Brain microvascular endothelial cell (primary cell): ENCODE measurements at regions not wholly inside any gene's neighbourhood (a gene's known extent, or its start where the extent isn't known, plus 50 kb on each side); places are given as distances from the start of the nearest gene placed in this dataset.
A peak's percentile ranks its signal among the peaks of the same experiment; 100 is the strongest.

ENCODE experiments used
- DNase-seq: peaks from one replicate; pipeline ENCODE4 v3.0.0-alpha.2; 2020
- H3K27ac ChIP-seq: fragments of 250-450 bp; sonication (Bioruptor Pico); 2 replicates; pipeline ENCODE4 v1.5.1; 2020; ENCODE audit warnings: mild to moderate bottlenecking, moderate library complexity
- H3K27me3 ChIP-seq: fragments of 250-450 bp; sonication (Bioruptor Pico); replicated peaks from 2 replicates; pipeline ENCODE4 v1.5.1; 2020; ENCODE audit warnings: mild to moderate bottlenecking
- H3K36me3 ChIP-seq: fragments of 250-450 bp; sonication (Bioruptor Pico); replicated peaks from 2 replicates; pipeline ENCODE4 v1.5.1; 2020; ENCODE audit warnings: mild to moderate bottlenecking
- H3K4me3 ChIP-seq: 2 replicates; pipeline ENCODE4 v1.5.1; 2011; ENCODE audit warnings: low read depth, mild to moderate bottlenecking, control low read depth, low read length, moderate library complexity
- in situ Hi-C: cut with HindIII; loops from 2 replicates; pipeline ENCODE4 v1.10.0; 2017; ENCODE audit warnings: low sequenced_read_pairs, low pct_ligation_motif_present
- TF ChIP-seq, protein P1 (sequence below): IDR thresholded peaks from 2 replicates; pipeline ENCODE4 v1.5.1; 2011; ENCODE audit warnings: low read depth, mild to moderate bottlenecking, moderate library complexity, low read length, control low read depth, inconsistent platforms; ENCODE audit errors: missing control alignments

DNA sequence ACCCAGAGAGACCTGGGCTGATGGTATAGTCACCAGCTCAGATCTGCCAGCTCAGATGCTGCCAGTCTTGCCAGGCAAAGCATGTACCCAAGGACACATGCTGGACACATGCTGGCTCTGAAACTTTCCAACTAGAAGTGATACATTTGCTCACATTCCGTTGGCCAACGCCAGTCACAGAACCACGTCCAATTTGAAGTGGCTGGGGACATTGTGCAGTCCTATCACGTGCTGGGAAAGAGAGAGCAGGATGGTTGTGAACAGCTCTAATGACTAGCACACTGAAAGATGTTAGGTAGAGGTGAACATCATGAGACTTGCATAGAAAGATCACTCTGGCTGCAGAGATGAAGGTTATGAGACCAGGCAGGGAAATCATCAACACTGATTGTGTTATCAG is 308.5 kb upstream of the ROPN1 start:
- no peaks in the 10 kb centered on the region for H3K27me3 ChIP-seq
- in situ Hi-C loops, result no loop called here
- DNase-seq, result no peak
- TF ChIP-seq, protein P1, sequence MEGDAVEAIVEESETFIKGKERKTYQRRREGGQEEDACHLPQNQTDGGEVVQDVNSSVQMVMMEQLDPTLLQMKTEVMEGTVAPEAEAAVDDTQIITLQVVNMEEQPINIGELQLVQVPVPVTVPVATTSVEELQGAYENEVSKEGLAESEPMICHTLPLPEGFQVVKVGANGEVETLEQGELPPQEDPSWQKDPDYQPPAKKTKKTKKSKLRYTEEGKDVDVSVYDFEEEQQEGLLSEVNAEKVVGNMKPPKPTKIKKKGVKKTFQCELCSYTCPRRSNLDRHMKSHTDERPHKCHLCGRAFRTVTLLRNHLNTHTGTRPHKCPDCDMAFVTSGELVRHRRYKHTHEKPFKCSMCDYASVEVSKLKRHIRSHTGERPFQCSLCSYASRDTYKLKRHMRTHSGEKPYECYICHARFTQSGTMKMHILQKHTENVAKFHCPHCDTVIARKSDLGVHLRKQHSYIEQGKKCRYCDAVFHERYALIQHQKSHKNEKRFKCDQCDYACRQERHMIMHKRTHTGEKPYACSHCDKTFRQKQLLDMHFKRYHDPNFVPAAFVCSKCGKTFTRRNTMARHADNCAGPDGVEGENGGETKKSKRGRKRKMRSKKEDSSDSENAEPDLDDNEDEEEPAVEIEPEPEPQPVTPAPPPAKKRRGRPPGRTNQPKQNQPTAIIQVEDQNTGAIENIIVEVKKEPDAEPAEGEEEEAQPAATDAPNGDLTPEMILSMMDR, result no peak
- no peak overlapping the region for H3K4me3 ChIP-seq
- H3K27ac ChIP-seq, result no peak overlapping the region
- H3K36me3 ChIP-seq, result no peaks in the 10 kb centered on the region

- TF ChIP-seq, protein P1, result no peak
- H3K27ac ChIP-seq, result no peak overlapping the region
- in situ Hi-C loops, result no loop called here
- no peak for DNase-seq
- no peaks in the 10 kb centered on the region for H3K27me3 ChIP-seq
- H3K36me3 ChIP-seq, result no peaks in the 10 kb centered on the region
- no peak overlapping the region for H3K4me3 ChIP-seq
Measured at GRCh38 chr3:124303305-124303910, 311.5 kb upstream of the ROPN1 start.

DNA sequence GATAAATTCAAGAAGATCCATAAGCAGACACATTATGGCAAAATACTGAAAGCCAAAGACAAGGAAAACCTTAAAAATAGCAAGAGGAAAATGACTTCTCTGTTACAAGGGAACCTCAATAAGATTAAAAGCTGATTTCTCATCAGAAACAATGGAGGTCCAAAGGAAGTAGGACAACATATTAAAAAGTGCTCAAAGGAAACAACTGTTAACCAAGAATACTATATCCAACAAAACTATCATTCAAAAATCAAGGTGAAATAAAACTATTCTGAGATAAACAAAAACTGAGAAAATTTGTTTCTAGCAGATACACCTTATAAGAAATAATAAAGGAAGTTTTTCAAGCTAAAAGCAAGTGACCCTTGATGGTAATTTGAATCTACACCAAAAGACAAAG is 314.7 kb upstream of the ROPN1 start:
- Histone ChIP-seq H3K36me3 (no peaks in the 10 kb centered on the region), H3K27me3 (no peaks in the 10 kb centered on the region), H3K4me3 (no peak overlapping the region), H3K27ac (no peak overlapping the region)
- TF ChIP-seq, protein P1, result no peak
- in situ Hi-C loops, result no loop called here
- no peak for DNase-seq

DNA sequence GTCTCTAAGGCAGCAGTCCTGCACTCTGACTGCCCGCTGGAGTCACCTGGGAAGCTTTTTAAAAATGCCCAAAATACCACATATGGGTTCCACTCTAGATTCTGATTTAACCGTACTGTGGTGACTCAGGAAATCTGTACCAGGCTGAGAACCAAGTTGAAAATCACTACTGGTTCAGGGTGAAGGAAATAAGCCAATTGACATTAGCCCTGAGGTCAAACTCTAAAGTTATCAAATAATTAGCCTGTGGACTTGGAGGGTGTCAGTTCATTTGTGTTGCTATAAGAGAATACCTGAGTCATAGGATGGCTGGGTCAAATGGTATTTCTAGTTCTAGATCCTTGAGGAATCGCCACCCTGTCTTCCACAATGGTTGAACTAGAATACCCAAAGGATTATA is 321.7 kb upstream of the ROPN1 start:
- TF ChIP-seq, protein P1, result no peak
- DNase-seq, result no peak
- Histone ChIP-seq H3K36me3 (no peaks in the 10 kb centered on the region), H3K27me3 (no peaks in the 10 kb centered on the region), H3K27ac (no peak overlapping the region), H3K4me3 (no peak overlapping the region)
- in situ Hi-C loops, result no loop called here

DNA sequence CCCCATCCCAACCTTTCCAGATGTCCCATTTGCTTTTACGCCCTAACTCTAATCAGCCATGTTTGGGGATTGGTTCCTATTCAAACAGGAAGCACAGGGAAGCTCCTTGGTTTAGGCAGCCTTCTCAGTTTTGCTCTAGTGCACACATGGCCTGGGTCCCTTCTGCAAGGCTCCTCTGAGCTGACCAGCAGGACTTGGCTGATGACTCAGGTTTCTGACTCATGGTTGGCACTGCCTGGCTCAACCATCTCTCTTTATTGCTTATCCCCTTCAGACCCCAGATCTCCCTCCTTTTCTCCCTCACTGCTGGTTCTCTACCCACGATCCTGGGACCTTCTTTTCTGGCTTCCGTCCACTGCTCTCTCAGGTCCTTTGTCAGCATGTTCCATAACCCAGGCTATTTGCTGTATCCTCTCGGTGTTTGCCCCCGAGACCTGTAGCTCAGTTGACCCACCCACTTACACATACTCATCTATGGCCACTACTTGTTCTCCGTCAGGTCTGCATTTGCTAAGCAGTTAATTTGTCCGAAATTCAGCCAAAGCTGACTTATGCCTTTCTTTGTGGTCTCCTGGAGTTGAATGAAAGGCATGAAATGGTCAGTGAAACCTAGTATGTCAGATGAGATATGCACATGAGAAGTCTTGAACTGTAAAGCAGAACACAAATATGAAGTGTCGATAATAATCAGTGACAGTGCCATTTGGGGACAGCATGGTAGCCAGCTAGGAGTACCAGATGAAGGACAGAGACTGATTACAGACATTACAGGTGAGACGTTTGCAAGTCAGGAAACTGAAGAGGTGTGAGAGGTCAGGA is 323.5 kb upstream of the ROPN1 start:
- in situ Hi-C loops, result no loop called here
- TF ChIP-seq, protein P1, result no peak
- no peak overlapping the region for H3K27ac ChIP-seq
- no peaks in the 10 kb centered on the region for H3K27me3 ChIP-seq
- DNase-seq, result peak; percentile 11
- H3K36me3 ChIP-seq, result no peaks in the 10 kb centered on the region
- H3K4me3 ChIP-seq, result no peak overlapping the region

GRCh38 chr3:124316034-124316287 is 324.0 kb upstream of the ROPN1 start:
- Histone ChIP-seq H3K27ac (no peak overlapping the region), H3K27me3 (no peaks in the 10 kb centered on the region), H3K36me3 (no peaks in the 10 kb centered on the region), H3K4me3 (no peak overlapping the region)
- DNase-seq, result no peak
- in situ Hi-C loops, result no loop called here
- TF ChIP-seq, protein P1, result no peak
